NCI-H510A treated with DMSO at 0.1 percent for 48 hours (cell line): ENCODE measurements at regions not wholly inside any gene's neighbourhood (a gene's known extent, or its start where the extent isn't known, plus 50 kb on each side); places are given as distances from the start of the nearest gene placed in this dataset.

Experiments
- DNase-seq: peaks from one replicate; lab custom pipeline; 2025; lab: John Stamatoyannopoulos, UW

GRCh38 chr12:114253976-114254778 is 151.8 kb downstream of the TBX5 start:
- DNase-seq, result no peak

GRCh38 chr12:114248527-114248926 is 157.4 kb downstream of the TBX5 start:
- DNase-seq, result no peak

GRCh38 chr12:114245555-114245954 is 160.4 kb downstream of the TBX5 start:
- no peak for DNase-seq

- no peak for DNase-seq
Measured at GRCh38 chr12:114241973-114242434, 163.9 kb downstream of the TBX5 start.

- peak; percentile 31 for DNase-seq
Measured at GRCh38 chr12:114240288-114240687, 165.7 kb downstream of the TBX5 start.

GRCh38 chr12:114238808-114239207 is 167.1 kb downstream of the TBX5 start:
- DNase-seq, result peak; percentile 28

- peak; percentile 22 for DNase-seq
Measured at GRCh38 chr12:114237230-114237629, 168.7 kb downstream of the TBX5 start.

- DNase-seq, result no peak
Measured at GRCh38 chr12:114232187-114232586, 173.8 kb downstream of the TBX5 start.

- no peak for DNase-seq
Measured at GRCh38 chr12:114229150-114229549, 176.8 kb downstream of the TBX5 start.

- DNase-seq, result no peak
Measured at GRCh38 chr12:114226241-114226928, 179.6 kb downstream of the TBX5 start.

GRCh38 chr12:114221957-114222630 is 183.8 kb downstream of the TBX5 start:
- DNase-seq, result no peak

GRCh38 chr12:114221136-114221833 is 184.7 kb downstream of the TBX5 start:
- no peak for DNase-seq

- DNase-seq, result no peak
Measured at GRCh38 chr12:114220311-114220710, 185.6 kb downstream of the TBX5 start.

- no peak for DNase-seq
Measured at GRCh38 chr12:114218136-114218535, 187.8 kb downstream of the TBX5 start.

- DNase-seq, result no peak
Measured at GRCh38 chr12:114215746-114216145, 190.2 kb downstream of the TBX5 start.

GRCh38 chr12:114213055-114213581 is 192.8 kb downstream of the TBX5 start:
- peak; percentile 84 for DNase-seq

GRCh38 chr12:114209861-114210260 is 196.1 kb downstream of the TBX5 start:
- peak; percentile 39 for DNase-seq

GRCh38 chr12:114206525-114206924 is 199.4 kb downstream of the TBX5 start:
- DNase-seq, result no peak

GRCh38 chr12:114201794-114202193 is 204.2 kb downstream of the TBX5 start:
- no peak for DNase-seq

- DNase-seq, result no peak
Measured at GRCh38 chr12:114194956-114195355, 211.0 kb downstream of the TBX5 start.

GRCh38 chr12:114194066-114194465 is 211.9 kb downstream of the TBX5 start:
- no peak for DNase-seq

GRCh38 chr12:114193474-114193873 is 212.5 kb downstream of the TBX5 start:
- no peak for DNase-seq
